Activated naive CD4-positive, alpha-beta T cell treated with anti-CD3 and anti-CD28 coated beads, Interleukin-2, amount 10 ng/mL, durations not matched to agents 7 days and 5 days (primary cell): ENCODE measurements at regions not wholly inside any gene's neighbourhood (a gene's known extent, or its start where the extent isn't known, plus 50 kb on each side); places are given as distances from the start of the nearest gene placed in this dataset.

Source experiments
- CTCF ChIA-PET: fragments of 350-600 bp; sonication (Branson Sonifier 250); formaldehyde crosslinking; loops from one replicate; lab custom pipeline; 2021; ENCODE audit warnings: antibody characterized with exemption; lab: Charles Lee
- DNase-seq: peaks from one replicate; pipeline ENCODE4 v3.0.0-alpha.2; 2020
- H3K27ac Mint-ChIP-seq: one replicate; pipeline ENCODE4 v1.8.0; 2021; ENCODE audit warnings: mild to moderate bottlenecking, moderate library complexity, mixed read lengths
- H3K27me3 Mint-ChIP-seq: one replicate; pipeline ENCODE4 v1.8.0; 2021; ENCODE audit warnings: mild to moderate bottlenecking, mixed read lengths
- H3K36me3 Mint-ChIP-seq: one replicate; pipeline ENCODE4 v1.8.0; 2021; ENCODE audit warnings: mixed read lengths
- H3K4me1 Mint-ChIP-seq: one replicate; pipeline ENCODE4 v1.8.0; 2021; ENCODE audit warnings: mixed read lengths
- H3K4me3 Mint-ChIP-seq: one replicate; pipeline ENCODE4 v1.8.0; 2021; ENCODE audit warnings: mild to moderate bottlenecking, moderate library complexity, mixed read lengths
- H3K9me3 Mint-ChIP-seq: one replicate; pipeline ENCODE4 v1.8.0; 2021; ENCODE audit warnings: mixed read lengths

- H3K27ac Mint-ChIP-seq: no peak overlapping the region
- no peak for DNase-seq
- H3K4me3 Mint-ChIP-seq: no peak overlapping the region
- H3K9me3 Mint-ChIP-seq: peaks cover 14% of the 10 kb centered on the region
- CTCF ChIA-PET: no interaction called here
- no peaks in the 10 kb centered on the region for H3K4me1 Mint-ChIP-seq
- no peaks in the 10 kb centered on the region for H3K27me3 Mint-ChIP-seq
- peaks cover 2% of the 10 kb centered on the region for H3K36me3 Mint-ChIP-seq
These were observed 156.6 kb upstream of the UBE2E2 start for GRCh38 chr3:23046536-23046935.

DNA sequence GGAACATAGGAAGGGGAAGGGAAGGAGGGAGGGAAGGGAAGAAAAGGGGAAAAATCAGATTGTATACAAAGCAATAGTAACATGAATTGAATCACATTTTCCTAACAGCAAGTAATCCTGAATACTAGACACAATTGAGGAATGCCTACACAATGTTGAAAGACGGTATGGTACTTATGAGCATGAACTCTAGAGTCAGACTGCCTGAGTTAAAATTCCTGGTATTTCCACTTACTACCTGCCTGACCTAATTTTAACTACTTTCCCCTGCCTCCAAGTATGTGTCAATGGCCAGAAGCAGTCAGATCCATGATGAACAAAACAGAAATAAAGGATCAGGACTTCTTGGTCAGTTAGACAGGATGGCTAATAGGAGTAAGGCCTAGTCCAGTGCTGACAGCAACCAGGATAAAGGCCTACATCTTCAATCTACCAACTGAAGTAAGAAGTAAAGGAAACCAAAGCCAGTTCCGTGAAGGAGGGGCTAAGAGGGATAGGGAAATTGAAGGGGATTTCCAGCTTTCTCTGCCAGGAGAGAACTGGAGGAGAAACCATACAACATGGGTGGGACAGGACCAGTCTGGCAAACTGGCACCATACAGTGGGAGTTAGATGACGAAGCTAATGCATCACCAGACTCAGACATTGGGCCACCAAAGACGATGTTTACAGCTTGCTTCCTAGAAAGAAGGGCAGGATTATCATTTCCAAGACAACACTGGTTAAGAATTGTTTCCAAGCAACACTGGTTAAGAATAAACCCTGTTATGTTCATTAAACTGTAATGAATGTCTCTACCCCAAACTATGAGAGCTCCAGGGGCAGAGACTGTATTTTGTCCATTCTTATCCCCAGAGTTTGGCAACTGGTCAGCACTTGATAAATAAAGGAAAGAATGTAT, 151.6 kb upstream of the UBE2E2 start:
- H3K4me3 Mint-ChIP-seq: no peak overlapping the region
- no peak overlapping the region for H3K27ac Mint-ChIP-seq
- H3K9me3 Mint-ChIP-seq: peaks cover 9% of the 10 kb centered on the region

GRCh38 chr3:23052208-23052607, 150.9 kb upstream of the UBE2E2 start:
- H3K4me3 Mint-ChIP-seq: no peak overlapping the region
- no peak overlapping the region for H3K27ac Mint-ChIP-seq
- H3K36me3 Mint-ChIP-seq: peaks cover 2% of the 10 kb centered on the region
- no peak for DNase-seq
- no peaks in the 10 kb centered on the region for H3K27me3 Mint-ChIP-seq
- CTCF ChIA-PET: no interaction called here
- peaks cover 3% of the 10 kb centered on the region for H3K9me3 Mint-ChIP-seq
- H3K4me1 Mint-ChIP-seq: peaks cover 15% of the 10 kb centered on the region

More for the DNA sequence above, 151.6 kb upstream of the UBE2E2 start:
- CTCF ChIA-PET: no interaction called here
- DNase-seq: no peak
- H3K27me3 Mint-ChIP-seq: no peaks in the 10 kb centered on the region
- peaks cover 12% of the 10 kb centered on the region for H3K4me1 Mint-ChIP-seq
- peaks cover 2% of the 10 kb centered on the region for H3K36me3 Mint-ChIP-seq

GRCh38 chr3:23052620-23053019, 150.5 kb upstream of the UBE2E2 start:
- CTCF ChIA-PET: no interaction called here
- DNase-seq: no peak
- Mint-ChIP-seq H3K36me3 (no peaks in the 10 kb centered on the region), H3K4me1 (peaks cover 15% of the 10 kb centered on the region), H3K4me3 (no peak overlapping the region), H3K27me3 (no peaks in the 10 kb centered on the region), H3K9me3 (no peaks in the 10 kb centered on the region), H3K27ac (no peak overlapping the region)

GRCh38 chr3:23055733-23056376, 147.3 kb upstream of the UBE2E2 start:
- CTCF ChIA-PET: no interaction called here
- H3K4me3 Mint-ChIP-seq: no peak overlapping the region
- H3K27me3 Mint-ChIP-seq: no peaks in the 10 kb centered on the region
- H3K4me1 Mint-ChIP-seq: peaks cover 15% of the 10 kb centered on the region
- H3K27ac Mint-ChIP-seq: peak overlapping the region; percentile 8
- no peak for DNase-seq
- peaks cover 6% of the 10 kb centered on the region for H3K9me3 Mint-ChIP-seq
- H3K36me3 Mint-ChIP-seq: no peaks in the 10 kb centered on the region

DNA sequence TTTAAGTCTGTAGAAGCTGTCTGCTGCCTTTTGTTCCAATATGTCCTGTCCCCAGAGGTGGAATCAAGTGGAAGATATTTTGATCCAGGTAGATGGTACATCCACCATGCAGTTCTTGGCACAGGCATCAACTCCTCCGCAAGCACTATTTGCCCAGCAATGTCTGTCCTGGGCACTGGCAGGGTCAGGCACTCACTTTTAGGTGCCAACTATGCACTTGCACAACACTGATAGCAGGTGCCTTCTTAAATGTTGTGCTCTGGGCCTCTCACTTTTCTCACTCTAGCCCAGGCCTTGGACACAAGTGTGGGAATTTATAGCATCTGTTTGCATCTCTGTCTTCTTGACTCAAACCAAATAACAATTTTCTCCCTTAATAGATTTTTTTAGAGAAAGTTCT, 140.5 kb upstream of the UBE2E2 start:
- CTCF ChIA-PET: no interaction called here
- Mint-ChIP-seq H3K36me3 (no peaks in the 10 kb centered on the region), H3K4me3 (no peak overlapping the region), H3K9me3 (peaks cover 6% of the 10 kb centered on the region), H3K27me3 (no peaks in the 10 kb centered on the region), H3K27ac (no peak overlapping the region), H3K4me1 (no peaks in the 10 kb centered on the region)
- DNase-seq: no peak

- no peak for DNase-seq
- Mint-ChIP-seq H3K9me3 (peaks cover 6% of the 10 kb centered on the region), H3K27ac (no peak overlapping the region), H3K4me1 (no peaks in the 10 kb centered on the region), H3K36me3 (no peaks in the 10 kb centered on the region), H3K4me3 (no peak overlapping the region), H3K27me3 (no peaks in the 10 kb centered on the region)
- CTCF ChIA-PET: no interaction called here
These were observed 140.1 kb upstream of the UBE2E2 start for GRCh38 chr3:23062982-23063381.

GRCh38 chr3:23067116-23067515, 136.0 kb upstream of the UBE2E2 start:
- Mint-ChIP-seq H3K4me3 (no peak overlapping the region), H3K27me3 (peaks cover 1% of the 10 kb centered on the region), H3K4me1 (no peaks in the 10 kb centered on the region), H3K36me3 (no peaks in the 10 kb centered on the region), H3K9me3 (peaks cover 3% of the 10 kb centered on the region), H3K27ac (no peak overlapping the region)
- CTCF ChIA-PET: no interaction called here
- no peak for DNase-seq

DNA sequence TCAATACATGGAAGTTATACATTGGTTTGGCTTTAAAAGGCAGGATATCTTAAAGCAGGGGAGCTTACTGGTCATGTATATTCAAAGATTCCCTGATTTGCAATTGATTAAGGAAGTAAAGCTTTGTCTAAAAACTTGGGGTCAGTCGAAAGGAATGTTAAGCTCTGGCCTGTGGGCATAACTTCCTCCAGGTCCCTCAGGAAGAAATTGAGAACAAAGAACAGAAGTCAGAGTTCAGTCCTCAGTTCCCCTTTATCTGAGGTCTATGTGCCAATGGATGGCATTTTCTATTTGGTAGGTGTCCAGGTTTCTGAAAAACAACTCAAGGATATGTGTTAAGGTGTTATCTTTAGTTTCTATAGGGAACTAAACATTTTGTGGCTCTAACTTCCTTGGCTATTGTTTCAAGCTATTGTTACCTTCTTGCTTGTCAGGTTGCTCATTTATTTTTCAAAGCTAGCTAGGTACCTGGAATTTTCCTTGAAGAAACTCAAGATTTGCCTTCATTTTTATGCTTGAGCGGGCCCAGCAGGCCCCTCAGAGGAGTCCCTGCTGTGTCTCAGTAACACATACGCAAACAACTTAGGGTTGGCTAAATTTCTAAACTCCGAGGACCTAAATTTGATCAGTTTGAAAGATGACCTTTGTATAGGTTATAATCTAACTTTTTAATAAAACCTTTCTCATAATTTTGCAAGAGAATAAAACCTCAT, 135.0 kb upstream of the UBE2E2 start:
- H3K36me3 Mint-ChIP-seq: no peaks in the 10 kb centered on the region
- no peak overlapping the region for H3K27ac Mint-ChIP-seq
- H3K4me3 Mint-ChIP-seq: no peak overlapping the region
- H3K4me1 Mint-ChIP-seq: no peaks in the 10 kb centered on the region
- peaks cover 3% of the 10 kb centered on the region for H3K9me3 Mint-ChIP-seq
- DNase-seq: no peak
- peaks cover 5% of the 10 kb centered on the region for H3K27me3 Mint-ChIP-seq
- CTCF ChIA-PET: no interaction called here

DNA sequence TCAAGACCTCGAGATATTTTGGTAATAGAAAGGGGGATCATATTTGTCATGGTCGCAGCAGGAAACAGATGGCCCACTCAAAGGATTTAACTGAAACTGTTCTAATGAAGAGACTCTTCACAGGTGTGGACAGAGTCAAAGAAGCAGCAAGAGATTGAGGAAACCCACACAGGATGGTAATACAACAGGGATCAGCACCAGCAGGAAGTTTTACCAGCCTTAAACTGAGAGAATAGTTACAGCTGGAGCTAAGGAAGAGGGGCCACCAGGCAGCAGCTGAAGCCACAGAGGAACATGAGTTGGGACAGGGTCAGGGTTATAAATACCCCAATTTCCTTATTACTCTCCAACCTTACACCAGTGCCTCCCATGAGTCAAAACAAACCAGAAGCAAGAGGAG, 131.8 kb upstream of the UBE2E2 start:
- Mint-ChIP-seq H3K27ac (no peak overlapping the region), H3K36me3 (no peaks in the 10 kb centered on the region), H3K4me3 (no peak overlapping the region), H3K9me3 (peaks cover 3% of the 10 kb centered on the region), H3K27me3 (peaks cover 5% of the 10 kb centered on the region), H3K4me1 (no peaks in the 10 kb centered on the region)
- no peak for DNase-seq
- CTCF ChIA-PET: no interaction called here

DNA sequence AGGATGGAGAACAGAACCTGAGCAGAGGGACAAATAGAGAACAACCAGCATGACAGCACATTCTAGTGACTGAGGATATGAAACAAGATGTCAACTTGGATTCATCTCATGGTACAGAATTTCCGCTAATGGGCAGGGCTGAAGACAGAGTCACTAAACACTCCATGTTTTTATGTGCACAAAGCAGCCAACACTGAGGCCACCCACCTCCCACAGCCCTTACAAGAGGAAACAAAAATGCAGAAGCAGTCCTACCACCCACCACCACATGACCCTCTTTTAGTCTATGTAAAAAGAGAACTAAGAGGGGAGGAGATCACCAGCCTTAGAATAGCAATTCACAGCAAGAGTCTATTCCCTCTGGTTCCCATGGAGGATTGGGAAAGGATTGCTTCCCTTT, 131.4 kb upstream of the UBE2E2 start:
- Mint-ChIP-seq H3K27ac (no peak overlapping the region), H3K4me1 (no peaks in the 10 kb centered on the region), H3K4me3 (no peak overlapping the region), H3K27me3 (peaks cover 5% of the 10 kb centered on the region), H3K9me3 (peaks cover 3% of the 10 kb centered on the region), H3K36me3 (no peaks in the 10 kb centered on the region)
- DNase-seq: no peak
- CTCF ChIA-PET: no interaction called here

DNA sequence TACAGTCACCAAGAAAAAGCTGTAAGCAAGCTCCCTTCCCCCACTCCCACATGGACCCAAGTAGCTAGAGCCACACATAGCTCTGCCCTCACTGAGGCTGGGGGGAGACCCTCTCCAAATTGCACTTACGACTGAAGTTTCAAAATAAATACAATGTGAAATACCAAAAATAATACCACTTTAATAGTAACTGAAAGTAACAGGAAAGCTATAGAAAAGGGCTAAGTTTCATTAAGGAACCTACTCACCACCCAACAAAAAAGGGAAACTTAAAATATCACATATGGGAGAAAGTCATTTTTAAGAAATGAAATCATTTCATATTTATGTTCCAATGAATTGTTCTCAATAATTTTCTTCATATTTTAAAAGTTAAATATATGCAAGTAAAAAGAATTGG, 130.4 kb upstream of the UBE2E2 start:
- Mint-ChIP-seq H3K27ac (no peak overlapping the region), H3K27me3 (peaks cover 5% of the 10 kb centered on the region), H3K4me3 (no peak overlapping the region), H3K9me3 (peaks cover 3% of the 10 kb centered on the region), H3K4me1 (no peaks in the 10 kb centered on the region), H3K36me3 (no peaks in the 10 kb centered on the region)
- CTCF ChIA-PET: no interaction called here
- DNase-seq: no peak

DNA sequence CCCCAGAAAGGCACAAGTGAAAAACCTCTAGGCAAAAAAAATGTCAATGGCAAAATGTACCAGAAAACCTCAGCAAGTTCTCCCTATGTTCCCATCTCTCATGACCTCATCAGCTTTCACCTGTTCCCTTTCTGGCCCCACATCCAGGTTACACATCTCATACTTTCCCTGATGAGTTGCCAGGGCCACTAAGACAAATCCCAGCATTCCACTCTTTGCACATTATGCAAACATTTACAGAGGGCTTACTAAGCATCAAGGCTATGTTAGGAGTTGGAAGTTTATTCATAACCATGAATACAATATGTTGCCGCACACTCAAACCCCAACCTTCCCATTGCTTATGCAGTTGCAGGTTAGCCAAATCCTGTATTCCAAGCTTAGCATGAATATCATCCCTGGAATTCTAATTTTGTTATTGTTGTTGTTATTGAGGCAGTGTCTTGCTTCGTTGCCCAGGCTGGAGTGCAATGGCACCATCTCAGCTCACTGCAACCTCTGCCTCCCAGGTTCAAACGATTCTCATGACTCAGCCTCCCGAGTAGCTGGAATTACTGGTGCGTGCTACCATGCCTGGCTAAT, 129.3 kb upstream of the UBE2E2 start:
- Mint-ChIP-seq H3K27ac (no peak overlapping the region), H3K4me1 (no peaks in the 10 kb centered on the region)

GRCh38 chr3:23075496-23075895, 127.6 kb upstream of the UBE2E2 start:
- no peak for DNase-seq
- H3K9me3 Mint-ChIP-seq: peaks cover 3% of the 10 kb centered on the region
- H3K27me3 Mint-ChIP-seq: peaks cover 5% of the 10 kb centered on the region
- H3K36me3 Mint-ChIP-seq: no peaks in the 10 kb centered on the region
- H3K4me3 Mint-ChIP-seq: no peak overlapping the region
- no peak overlapping the region for H3K27ac Mint-ChIP-seq
- H3K4me1 Mint-ChIP-seq: no peaks in the 10 kb centered on the region
- CTCF ChIA-PET: no interaction called here

More for the DNA sequence above, 129.3 kb upstream of the UBE2E2 start:
- Mint-ChIP-seq H3K4me3 (no peak overlapping the region), H3K36me3 (no peaks in the 10 kb centered on the region), H3K27me3 (peaks cover 5% of the 10 kb centered on the region), H3K9me3 (peaks cover 3% of the 10 kb centered on the region)
- no peak for DNase-seq
- CTCF ChIA-PET: no interaction called here
